ENCODE measurements at regions not wholly inside any gene's neighbourhood (a gene's known extent, or its start where the extent isn't known, plus 50 kb on each side); places are given as distances from the start of the nearest gene placed in this dataset.

DNA sequence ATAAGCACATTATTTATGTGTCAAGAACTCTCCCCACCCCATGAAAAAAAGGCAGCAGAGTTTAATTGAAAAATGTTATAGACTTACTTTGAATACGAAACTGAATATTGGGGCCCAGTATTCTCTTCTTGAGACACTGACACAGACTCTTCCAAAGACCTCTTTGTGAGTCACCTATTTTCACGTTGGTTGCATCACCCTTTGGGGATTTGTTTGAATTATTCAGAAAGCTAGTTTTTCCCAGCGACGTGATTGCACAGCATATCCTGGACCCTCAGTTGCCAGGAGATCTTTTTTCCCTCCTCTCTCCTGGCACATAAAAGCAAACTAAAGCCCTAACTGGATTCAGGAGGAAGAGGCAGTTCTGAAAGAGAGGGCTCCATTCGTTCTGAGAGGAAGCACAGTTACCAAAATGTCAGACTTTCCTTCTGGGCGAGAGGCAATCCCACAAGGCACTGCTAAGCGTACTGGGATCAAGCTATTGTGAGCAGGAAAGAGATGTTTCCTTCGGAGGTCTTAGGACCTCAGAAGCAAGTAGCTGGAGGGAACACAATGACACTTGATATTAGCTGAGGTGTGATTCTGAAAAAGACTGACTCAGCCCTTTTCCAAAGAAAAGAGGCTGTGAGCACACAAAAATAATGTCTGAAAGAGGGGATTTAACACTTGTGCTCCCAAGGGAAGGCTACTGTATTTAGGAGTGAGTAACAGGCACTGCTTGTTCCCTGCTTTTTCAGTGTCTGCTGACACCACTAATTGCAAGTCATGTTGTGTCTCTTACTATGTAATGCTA, 65.8 kb upstream of the CADPS start:
- TF ChIP-seq, protein P1, sequence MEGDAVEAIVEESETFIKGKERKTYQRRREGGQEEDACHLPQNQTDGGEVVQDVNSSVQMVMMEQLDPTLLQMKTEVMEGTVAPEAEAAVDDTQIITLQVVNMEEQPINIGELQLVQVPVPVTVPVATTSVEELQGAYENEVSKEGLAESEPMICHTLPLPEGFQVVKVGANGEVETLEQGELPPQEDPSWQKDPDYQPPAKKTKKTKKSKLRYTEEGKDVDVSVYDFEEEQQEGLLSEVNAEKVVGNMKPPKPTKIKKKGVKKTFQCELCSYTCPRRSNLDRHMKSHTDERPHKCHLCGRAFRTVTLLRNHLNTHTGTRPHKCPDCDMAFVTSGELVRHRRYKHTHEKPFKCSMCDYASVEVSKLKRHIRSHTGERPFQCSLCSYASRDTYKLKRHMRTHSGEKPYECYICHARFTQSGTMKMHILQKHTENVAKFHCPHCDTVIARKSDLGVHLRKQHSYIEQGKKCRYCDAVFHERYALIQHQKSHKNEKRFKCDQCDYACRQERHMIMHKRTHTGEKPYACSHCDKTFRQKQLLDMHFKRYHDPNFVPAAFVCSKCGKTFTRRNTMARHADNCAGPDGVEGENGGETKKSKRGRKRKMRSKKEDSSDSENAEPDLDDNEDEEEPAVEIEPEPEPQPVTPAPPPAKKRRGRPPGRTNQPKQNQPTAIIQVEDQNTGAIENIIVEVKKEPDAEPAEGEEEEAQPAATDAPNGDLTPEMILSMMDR (IDR thresholded peaks at IDR 0.05): no peak
- TF ChIP-seq POLR2A (IDR thresholded peaks at IDR 0.05): no peak

All from sigmoid colon (tissue), 3 donors.